ENCODE measurements at regions not wholly inside any gene's neighbourhood (a gene's known extent, or its start where the extent isn't known, plus 50 kb on each side); places are given as distances from the start of the nearest gene placed in this dataset.

GRCh38 chr2:40877734-40878288, 425.9 kb upstream of the SLC8A1 start:
- no peaks in the 10 kb centered on the region for H3K79me2 ChIP-seq (ENCODE audit: low read depth)
- no peak for TF ChIP-seq EZH2 (IDR thresholded peaks at IDR 0.05)
- no peak for TF ChIP-seq CTCF (IDR thresholded peaks at IDR 0.05)
- no peak for TF ChIP-seq EZH2phosphoT487 (IDR thresholded peaks at IDR 0.05)
- H3K9ac ChIP-seq: no peak overlapping the region
- Mint-ChIP-seq H3K27me3 (ENCODE audit: insufficient read depth, low read depth) (no peaks in the 10 kb centered on the region), H3K36me3 (no peaks in the 10 kb centered on the region), H3K4me1 (no peaks in the 10 kb centered on the region), H3K4me3 (no peak overlapping the region), H3K27ac (no peak overlapping the region), H3K9me3 (no peaks in the 10 kb centered on the region)
- H3K4me2 ChIP-seq: no peak overlapping the region
- H4K20me1 ChIP-seq (ENCODE audit: low read depth): no peaks in the 10 kb centered on the region
- H3K4me3 ChIP-seq: no peak overlapping the region
- H3K27ac ChIP-seq: no peak overlapping the region
- DNase-seq (ENCODE audit: low spot score): no peak
- no peaks in the 10 kb centered on the region for H3K9me3 ChIP-seq (ENCODE audit: low read depth)
- H3K36me3 ChIP-seq: no peaks in the 10 kb centered on the region
- H3K4me1 ChIP-seq: no peaks in the 10 kb centered on the region
- no peaks in the 10 kb centered on the region for H3F3A ChIP-seq (ENCODE audit: low read depth)
- H2AFZ ChIP-seq (replicated peaks): no peak overlapping the region
- no peaks in the 10 kb centered on the region for H3K27me3 ChIP-seq

DNA sequence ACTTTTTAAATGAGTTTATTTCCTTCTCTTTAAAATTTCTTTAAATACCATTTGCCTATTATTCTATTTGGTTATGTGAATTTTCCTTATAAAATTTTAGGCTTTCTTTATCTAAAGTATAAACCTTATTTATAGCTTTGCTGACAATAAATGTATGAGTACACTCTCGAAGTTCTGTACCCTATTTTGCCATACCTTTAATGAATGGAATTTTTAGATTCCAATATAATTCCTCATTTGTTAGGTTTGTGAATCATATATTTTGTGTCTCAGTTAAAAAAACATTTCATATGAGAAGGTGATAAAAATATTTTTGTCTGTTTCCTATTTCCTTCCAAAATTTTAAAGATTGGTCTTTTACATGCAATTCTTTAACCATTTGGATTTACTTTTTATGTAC, 427.4 kb upstream of the SLC8A1 start:
- no peaks in the 10 kb centered on the region for H3K36me3 Mint-ChIP-seq
- H3K4me3 Mint-ChIP-seq: no peak overlapping the region
- Histone ChIP-seq H3K27ac (no peak overlapping the region), H3K27me3 (no peaks in the 10 kb centered on the region), H3K9ac (no peak overlapping the region), H3K9me3 (ENCODE audit: low read depth) (no peaks in the 10 kb centered on the region), H2AFZ (replicated peaks) (no peak overlapping the region), H3K36me3 (no peaks in the 10 kb centered on the region), H3K4me3 (no peak overlapping the region), H3F3A (ENCODE audit: low read depth) (no peaks in the 10 kb centered on the region), H4K20me1 (ENCODE audit: low read depth) (no peaks in the 10 kb centered on the region), H3K4me2 (no peak overlapping the region), H3K4me1 (no peaks in the 10 kb centered on the region), H3K79me2 (ENCODE audit: low read depth) (no peaks in the 10 kb centered on the region)
- no peaks in the 10 kb centered on the region for H3K4me1 Mint-ChIP-seq
- H3K9me3 Mint-ChIP-seq: no peaks in the 10 kb centered on the region
- H3K27me3 Mint-ChIP-seq (ENCODE audit: insufficient read depth, low read depth): no peaks in the 10 kb centered on the region
- no peak overlapping the region for H3K27ac Mint-ChIP-seq
- no peak for DNase-seq (ENCODE audit: low spot score)
- no peak for TF ChIP-seq EZH2 (IDR thresholded peaks at IDR 0.05)
- TF ChIP-seq CTCF (IDR thresholded peaks at IDR 0.05): no peak
- TF ChIP-seq EZH2phosphoT487 (IDR thresholded peaks at IDR 0.05): no peak

- H2AFZ ChIP-seq (replicated peaks): no peak overlapping the region
- H3F3A ChIP-seq (ENCODE audit: low read depth): no peaks in the 10 kb centered on the region
- H3K9me3 Mint-ChIP-seq: peaks cover 5% of the 10 kb centered on the region
- H3K27ac ChIP-seq: no peak overlapping the region
- no peaks in the 10 kb centered on the region for H3K27me3 Mint-ChIP-seq (ENCODE audit: insufficient read depth, low read depth)
- no peak overlapping the region for H3K4me3 Mint-ChIP-seq
- H3K9ac ChIP-seq: no peak overlapping the region
- no peaks in the 10 kb centered on the region for H3K4me1 Mint-ChIP-seq
- H3K4me3 ChIP-seq: no peak overlapping the region
- H3K36me3 Mint-ChIP-seq: no peaks in the 10 kb centered on the region
- H3K36me3 ChIP-seq: no peaks in the 10 kb centered on the region
- no peak overlapping the region for H3K27ac Mint-ChIP-seq
- H3K79me2 ChIP-seq (ENCODE audit: low read depth): no peaks in the 10 kb centered on the region
- H3K4me1 ChIP-seq: no peaks in the 10 kb centered on the region
- H3K9me3 ChIP-seq (ENCODE audit: low read depth): no peaks in the 10 kb centered on the region
- no peak for DNase-seq (ENCODE audit: low spot score)
- H3K27me3 ChIP-seq: no peaks in the 10 kb centered on the region
- no peak overlapping the region for H3K4me2 ChIP-seq
- no peaks in the 10 kb centered on the region for H4K20me1 ChIP-seq (ENCODE audit: low read depth)
- TF ChIP-seq EZH2 (IDR thresholded peaks at IDR 0.05): no peak
- TF ChIP-seq EZH2phosphoT487 (IDR thresholded peaks at IDR 0.05): no peak
- TF ChIP-seq CTCF (IDR thresholded peaks at IDR 0.05): no peak
These were observed 434.2 kb upstream of the SLC8A1 start for GRCh38 chr2:40886100-40886499.

Measured in neural progenitor cell (in vitro differentiated cells).